ENCODE measurements at regions not wholly inside any gene's neighbourhood (a gene's known extent, or its start where the extent isn't known, plus 50 kb on each side); places are given as distances from the start of the nearest gene placed in this dataset.

DNA sequence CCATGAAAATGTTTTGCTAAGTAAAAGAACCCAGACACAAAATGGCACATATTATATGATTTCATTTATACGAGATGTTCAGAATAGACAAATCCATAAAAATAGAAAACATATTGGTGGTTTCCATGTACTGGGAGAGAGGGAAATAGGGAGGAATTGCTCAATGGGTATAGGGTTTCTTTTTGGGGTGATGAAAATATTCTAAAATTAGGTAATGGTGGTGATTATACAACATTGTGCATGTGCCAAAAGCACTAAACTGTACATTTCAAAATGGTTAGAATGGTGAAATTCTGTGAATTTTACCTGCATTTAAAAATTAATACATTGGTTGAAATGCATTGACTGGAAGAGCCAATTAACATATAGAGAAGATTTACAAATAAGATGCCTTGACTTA is 613.9 kb downstream of the TNS3 start:
- no peak overlapping the region for H3K4me3 ChIP-seq (ENCODE audit: insufficient read depth, low read depth, low read length)
- no peak overlapping the region for H3K14ac ChIP-seq (replicated peaks; ENCODE audit: low read depth, low read length)
- H4K20me1 ChIP-seq (ENCODE audit: insufficient read depth, low read length), result no peaks in the 10 kb centered on the region
- H3K79me1 ChIP-seq (ENCODE audit: low read depth in 1 of 2, low read length in 2 of 2), result no peaks in the 10 kb centered on the region
- no CpG with 5 or more reads among the region's 1 CpG for WGBS, 2 experiments (ENCODE audit: extremely low coverage in 2 of 2, insufficient read length in 1 of 2)
- no peaks in the 10 kb centered on the region for H3K27me3 ChIP-seq (ENCODE audit: control insufficient read depth, insufficient read depth, low read length)
- H3K4ac ChIP-seq (ENCODE audit: low read depth, low read length), result no peak overlapping the region
- H3K9me3 ChIP-seq (ENCODE audit: control insufficient read depth, insufficient read depth, low read length), result peaks cover 6% of the 10 kb centered on the region
- CTCF ChIA-PET, result no interaction called here
- in situ Hi-C loops (cut with MboI; ENCODE audit: low sequenced_read_pairs), result no loop called here
- H3K4me1 ChIP-seq (ENCODE audit: control insufficient read depth, insufficient read depth, low read length), result no peaks in the 10 kb centered on the region
- no peak overlapping the region for H2BK120ac ChIP-seq (ENCODE audit: low read depth, low read length)
- H2BK5ac ChIP-seq (ENCODE audit: low read depth, low read length, poor library complexity, severe bottlenecking), result no peak overlapping the region
- H3K36me3 ChIP-seq (ENCODE audit: control insufficient read depth, insufficient read depth, low read length), result no peaks in the 10 kb centered on the region
- dilution Hi-C loops (cut with HindIII; ENCODE audit: low sequenced_read_pairs, unreplicated experiment), result no loop called here
- H3K18ac ChIP-seq (ENCODE audit: low read depth, low read length), result no peak overlapping the region
- no peak overlapping the region for H3K4me2 ChIP-seq (ENCODE audit: low read depth, low read length)
- no peak for DNase-seq
- H2AK9ac ChIP-seq (replicated peaks; ENCODE audit: low read depth, low read length, poor library complexity), result no peak overlapping the region
- no peak overlapping the region for H3K56ac ChIP-seq (ENCODE audit: extremely low read depth, insufficient read depth, low read length)
- POLR2A ChIA-PET (ENCODE audit: unreplicated experiment), result no interaction called here
- no peak overlapping the region for H2AFZ ChIP-seq (replicated peaks; ENCODE audit: low read length, poor library complexity)
- intact Hi-C loops (cut with micrococcal nuclease), result no loop called here
- no peak overlapping the region for H3K9ac ChIP-seq (ENCODE audit: low read depth, low read length)
- no peak overlapping the region for H4K8ac ChIP-seq (ENCODE audit: low read depth in 2 of 2, low read length in 2 of 2)
- ATAC-seq (ENCODE audit: low read depth), result no peak
- TF ChIP-seq MAFK (IDR thresholded peaks at IDR 0.05; ENCODE audit: low read depth, low read length) (no peak), CHD1 (IDR thresholded peaks at IDR 0.05; ENCODE audit: low read depth, low read length) (no peak), SMC3 (IDR thresholded peaks at IDR 0.05; ENCODE audit: low read depth, low read length) (no peak), POLR2A (IDR thresholded peaks at IDR 0.05; ENCODE audit: low read depth, low read length) (no peak), MXI1 (IDR thresholded peaks at IDR 0.05; ENCODE audit: borderline replicate concordance, low read depth, low read length) (no peak), NFE2L2 (IDR thresholded peaks at IDR 0.05; ENCODE audit: low read depth, low read length) (no peak), RAD21 (IDR thresholded peaks at IDR 0.05; ENCODE audit: low read length) (no peak), BHLHE40 (IDR thresholded peaks at IDR 0.05; ENCODE audit: low read depth, low read length) (no peak), FOS (IDR thresholded peaks at IDR 0.05; ENCODE audit: low read depth, low read length) (no peak), MAZ (IDR thresholded peaks at IDR 0.05; ENCODE audit: borderline replicate concordance, low read depth, low read length) (no peak), RFX5 (IDR thresholded peaks at IDR 0.05; ENCODE audit: low read depth, low read length) (no peak), RCOR1 (IDR thresholded peaks at IDR 0.05; ENCODE audit: insufficient replicate concordance, low read length) (no peak), CEBPB (IDR thresholded peaks at IDR 0.05; ENCODE audit: low read depth, low read length) (no peak)
- TF ChIP-seq, protein P1, sequence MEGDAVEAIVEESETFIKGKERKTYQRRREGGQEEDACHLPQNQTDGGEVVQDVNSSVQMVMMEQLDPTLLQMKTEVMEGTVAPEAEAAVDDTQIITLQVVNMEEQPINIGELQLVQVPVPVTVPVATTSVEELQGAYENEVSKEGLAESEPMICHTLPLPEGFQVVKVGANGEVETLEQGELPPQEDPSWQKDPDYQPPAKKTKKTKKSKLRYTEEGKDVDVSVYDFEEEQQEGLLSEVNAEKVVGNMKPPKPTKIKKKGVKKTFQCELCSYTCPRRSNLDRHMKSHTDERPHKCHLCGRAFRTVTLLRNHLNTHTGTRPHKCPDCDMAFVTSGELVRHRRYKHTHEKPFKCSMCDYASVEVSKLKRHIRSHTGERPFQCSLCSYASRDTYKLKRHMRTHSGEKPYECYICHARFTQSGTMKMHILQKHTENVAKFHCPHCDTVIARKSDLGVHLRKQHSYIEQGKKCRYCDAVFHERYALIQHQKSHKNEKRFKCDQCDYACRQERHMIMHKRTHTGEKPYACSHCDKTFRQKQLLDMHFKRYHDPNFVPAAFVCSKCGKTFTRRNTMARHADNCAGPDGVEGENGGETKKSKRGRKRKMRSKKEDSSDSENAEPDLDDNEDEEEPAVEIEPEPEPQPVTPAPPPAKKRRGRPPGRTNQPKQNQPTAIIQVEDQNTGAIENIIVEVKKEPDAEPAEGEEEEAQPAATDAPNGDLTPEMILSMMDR (conservative IDR thresholded peaks at IDR 0.05; ENCODE audit: low read depth, low read length), result no peak
- TF ChIP-seq, protein P2, sequence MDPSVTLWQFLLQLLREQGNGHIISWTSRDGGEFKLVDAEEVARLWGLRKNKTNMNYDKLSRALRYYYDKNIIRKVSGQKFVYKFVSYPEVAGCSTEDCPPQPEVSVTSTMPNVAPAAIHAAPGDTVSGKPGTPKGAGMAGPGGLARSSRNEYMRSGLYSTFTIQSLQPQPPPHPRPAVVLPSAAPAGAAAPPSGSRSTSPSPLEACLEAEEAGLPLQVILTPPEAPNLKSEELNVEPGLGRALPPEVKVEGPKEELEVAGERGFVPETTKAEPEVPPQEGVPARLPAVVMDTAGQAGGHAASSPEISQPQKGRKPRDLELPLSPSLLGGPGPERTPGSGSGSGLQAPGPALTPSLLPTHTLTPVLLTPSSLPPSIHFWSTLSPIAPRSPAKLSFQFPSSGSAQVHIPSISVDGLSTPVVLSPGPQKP (IDR thresholded peaks at IDR 0.05; ENCODE audit: borderline replicate concordance, low read depth, low read length), result no peak
- TF ChIP-seq, protein P3, sequence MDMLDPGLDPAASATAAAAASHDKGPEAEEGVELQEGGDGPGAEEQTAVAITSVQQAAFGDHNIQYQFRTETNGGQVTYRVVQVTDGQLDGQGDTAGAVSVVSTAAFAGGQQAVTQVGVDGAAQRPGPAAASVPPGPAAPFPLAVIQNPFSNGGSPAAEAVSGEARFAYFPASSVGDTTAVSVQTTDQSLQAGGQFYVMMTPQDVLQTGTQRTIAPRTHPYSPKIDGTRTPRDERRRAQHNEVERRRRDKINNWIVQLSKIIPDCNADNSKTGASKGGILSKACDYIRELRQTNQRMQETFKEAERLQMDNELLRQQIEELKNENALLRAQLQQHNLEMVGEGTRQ (IDR thresholded peaks at IDR 0.05; ENCODE audit: low read depth, low read length), result no peak
- H4K91ac ChIP-seq (ENCODE audit: insufficient read depth, low read depth, low read length), result no peak overlapping the region
- H2BK15ac ChIP-seq (ENCODE audit: low read depth, low read length), result no peak overlapping the region
- no peak overlapping the region for H4K5ac ChIP-seq (ENCODE audit: low read depth, low read length)
- no peak overlapping the region for H2BK20ac ChIP-seq (ENCODE audit: low read depth, low read length)
- H2AK5ac ChIP-seq (ENCODE audit: low read depth, low read length), result no peak overlapping the region
- H3K9me1 ChIP-seq (ENCODE audit: insufficient read depth, low read length), result no peaks in the 10 kb centered on the region
- H3K23ac ChIP-seq (ENCODE audit: low read depth, low read length), result no peak overlapping the region
- BruUV-seq (replicated peaks), result no TSS peak
- no peak overlapping the region for H3K27ac ChIP-seq (ENCODE audit: insufficient read depth, low read length)

All from IMR-90 (cell line).